CD8-positive, alpha-beta memory T cell (primary cell): ENCODE measurements at regions not wholly inside any gene's neighbourhood (a gene's known extent, or its start where the extent isn't known, plus 50 kb on each side); places are given as distances from the start of the nearest gene placed in this dataset.
"Not testable (repeated sequence)": the region's sequence is repeated elsewhere in the genome, so short reads cannot be mapped to it uniquely, and the experiment has no call there.

Experiments
- CTCF ChIA-PET: fragments of 350-600 bp; sonication (Branson Sonifier 250); formaldehyde crosslinking; loops from one replicate; lab custom pipeline; 2021; ENCODE audit warnings: antibody characterized with exemption; lab: Charles Lee
- POLR2A ChIA-PET: fragments of 350-600 bp; sonication (Branson Sonifier 250); formaldehyde crosslinking; loops from one replicate; lab custom pipeline; 2021; ENCODE audit warnings: antibody characterized with exemption; lab: Charles Lee
- DNase-seq, 5 donors: peaks; one replicate each; pipeline versions ENCODE4 v3.0.0 to v3.0.0-alpha.2; 2020 to 2022; ENCODE audit warnings: mixed read lengths in 1 of 5
- H3K27ac ChIP-seq: one replicate; pipeline ENCODE4 v1.7.0; 2013; ENCODE audit warnings: low read depth, mild to moderate bottlenecking, low read length, moderate library complexity
- H3K27me3 ChIP-seq: 2 replicates; pipeline ENCODE4 v1.7.0; 2013; ENCODE audit warnings: low read length, mild to moderate bottlenecking; ENCODE audit not compliant: insufficient read depth, poor library complexity, severe bottlenecking
- H3K36me3 ChIP-seq: 2 replicates; pipeline ENCODE4 v1.7.0; 2013; ENCODE audit warnings: mild to moderate bottlenecking, low read length, moderate library complexity; ENCODE audit not compliant: insufficient read depth
- H3K4me1 ChIP-seq: 2 replicates; pipeline ENCODE4 v1.7.0; 2013; ENCODE audit warnings: mild to moderate bottlenecking, low read length, moderate library complexity; ENCODE audit not compliant: insufficient read depth
- H3K4me3 ChIP-seq: 2 replicates; pipeline ENCODE4 v1.7.0; 2013; ENCODE audit warnings: mild to moderate bottlenecking, low read length
- H3K9me3 ChIP-seq: 2 replicates; pipeline ENCODE4 v1.7.0; 2013; ENCODE audit warnings: mild to moderate bottlenecking, low read length
- H3K27ac Mint-ChIP-seq, 8 donors: one replicate each; pipeline ENCODE4 v1.8.0; 2020 to 2021; ENCODE audit warnings: mixed read lengths in 8 of 8, mild to moderate bottlenecking in 6 of 8, inconsistent platforms in 3 of 8, moderate library complexity in 3 of 8
- H3K27me3 Mint-ChIP-seq, 2 donors: one replicate each; pipeline ENCODE4 v1.8.0; 2020 to 2021; ENCODE audit warnings: mixed read lengths in 2 of 2, mild to moderate bottlenecking in 1 of 2, moderate library complexity in 1 of 2
- H3K36me3 Mint-ChIP-seq, 3 donors: one replicate each; pipeline ENCODE4 v1.8.0; 2020 to 2021; ENCODE audit warnings: mixed read lengths in 3 of 3, inconsistent platforms in 1 of 3, mild to moderate bottlenecking in 1 of 3
- H3K4me1 Mint-ChIP-seq, 3 donors: one replicate each; pipeline ENCODE4 v1.8.0; 2020 to 2021; ENCODE audit warnings: mixed read lengths in 3 of 3, inconsistent platforms in 1 of 3, mild to moderate bottlenecking in 1 of 3
- H3K4me3 Mint-ChIP-seq, 7 donors: one replicate each; pipeline ENCODE4 v1.8.0; 2020 to 2021; ENCODE audit warnings: mixed read lengths in 7 of 7, mild to moderate bottlenecking in 6 of 7, moderate library complexity in 4 of 7, inconsistent platforms in 2 of 7
- H3K9me3 Mint-ChIP-seq, 5 donors: one replicate each; pipeline ENCODE4 v1.8.0; 2020 to 2022; ENCODE audit warnings: mixed read lengths in 5 of 5, mild to moderate bottlenecking in 3 of 5, moderate library complexity in 2 of 5, inconsistent platforms in 1 of 5

DNA sequence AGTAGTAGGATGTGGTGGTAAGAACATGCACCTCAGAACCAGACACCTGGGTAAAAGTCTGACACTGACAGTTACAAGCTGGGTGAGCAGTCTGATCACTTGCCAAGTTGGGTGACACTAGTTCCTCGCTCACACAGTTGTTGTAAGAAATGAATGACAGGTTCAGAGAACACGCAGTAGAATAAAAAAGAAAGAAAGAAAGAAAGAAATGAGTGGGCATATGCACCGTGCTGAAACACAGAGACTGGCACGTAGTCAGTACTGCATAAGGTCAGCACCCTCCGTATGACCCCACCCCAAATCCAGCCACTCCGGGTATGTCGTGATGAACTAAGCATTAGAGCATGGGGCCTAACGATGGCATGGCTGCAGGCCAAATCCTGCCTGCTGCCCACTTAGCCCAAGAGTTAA lies 90.6 kb downstream of the GLUL start:
- Mint-ChIP-seq H3K27me3 (no peaks in the 10 kb centered on the region), H3K27ac (peak overlapping the region in 6 of 8 donors; percentile 2 to 56 (median 34)), H3K9me3 (peaks cover 0 to 3% (median 0%) of the 10 kb centered on the region in 5 donors), H3K4me1 (peaks cover 4 to 9% (median 5%) of the 10 kb centered on the region in 3 donors), H3K4me3 (peak overlapping the region in 1 of 7 donors; percentile 27), H3K36me3 (no peaks in the 10 kb centered on the region)
- DNase-seq = peak in 1 of 5 donors; percentile 17
- no peaks in the 10 kb centered on the region for H3K27me3 ChIP-seq
- ChIA-PET CTCF (no interaction called here), POLR2A (no interaction called here)
- H3K4me1 ChIP-seq = peaks cover 13% of the 10 kb centered on the region
- H3K36me3 ChIP-seq = no peaks in the 10 kb centered on the region
- H3K4me3 ChIP-seq = no peak overlapping the region
- no peaks in the 10 kb centered on the region for H3K9me3 ChIP-seq
- peak overlapping the region; percentile 78 for H3K27ac ChIP-seq

DNA sequence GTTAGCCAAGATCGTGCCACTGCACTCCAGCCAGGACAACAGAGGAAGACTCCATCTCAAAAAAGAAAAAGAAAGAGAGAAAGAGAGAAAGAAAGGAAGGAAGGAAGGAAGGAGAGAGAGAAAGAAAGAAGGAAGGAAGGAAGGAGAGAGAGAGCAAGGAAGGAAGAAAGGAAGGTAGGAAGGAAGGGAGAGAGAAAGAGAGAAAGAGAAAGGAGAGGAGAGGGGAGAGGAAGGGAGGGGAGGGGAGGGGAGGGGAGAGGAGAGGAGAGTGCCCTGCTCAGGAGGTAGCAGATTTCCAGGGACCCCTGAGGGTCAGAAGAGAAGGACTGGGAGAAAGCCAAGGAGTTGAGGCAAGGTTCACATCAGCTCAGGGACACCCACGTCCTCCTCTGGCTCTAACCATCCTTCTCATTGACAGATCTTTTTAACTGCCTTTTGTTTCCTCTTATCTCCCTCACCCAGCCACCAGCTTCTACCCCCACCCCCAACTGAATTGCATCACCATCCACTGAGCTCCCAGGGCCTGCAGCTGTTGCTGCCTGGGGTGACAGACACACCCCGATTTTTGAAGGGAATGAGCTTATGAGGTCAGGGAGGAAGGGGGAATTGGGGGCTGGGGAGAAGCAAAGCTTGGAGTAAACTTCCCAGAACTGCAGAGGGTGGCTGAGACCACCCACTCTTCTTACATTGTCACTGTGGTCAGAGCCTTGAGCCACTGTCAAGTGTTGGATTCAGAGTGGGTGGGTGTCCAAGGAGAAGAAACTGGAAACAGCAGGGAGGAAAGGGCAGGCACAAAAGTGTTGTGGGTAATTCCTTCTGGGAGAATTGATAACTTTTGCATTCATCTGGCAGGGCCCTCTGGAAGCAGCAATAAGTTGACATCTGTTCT lies 91.6 kb downstream of the GLUL start:
- peaks cover 4 to 9% (median 5%) of the 10 kb centered on the region in 3 donors for H3K4me1 Mint-ChIP-seq
- ChIA-PET CTCF (no interaction called here), POLR2A (no interaction called here)
- Histone ChIP-seq H3K27ac (peak overlapping the region; percentile 78), H3K27me3 (no peaks in the 10 kb centered on the region), H3K4me1 (peaks cover 13% of the 10 kb centered on the region), H3K9me3 (no peaks in the 10 kb centered on the region), H3K4me3 (no peak overlapping the region), H3K36me3 (no peaks in the 10 kb centered on the region)
- no peaks in the 10 kb centered on the region for H3K9me3 Mint-ChIP-seq
- H3K4me3 Mint-ChIP-seq = no peak overlapping the region
- DNase-seq = no peak
- no peaks in the 10 kb centered on the region for H3K36me3 Mint-ChIP-seq
- no peaks in the 10 kb centered on the region for H3K27me3 Mint-ChIP-seq
- H3K27ac Mint-ChIP-seq = peak overlapping the region in 5 of 8 donors; percentile 38 to 97 (median 66)

DNA sequence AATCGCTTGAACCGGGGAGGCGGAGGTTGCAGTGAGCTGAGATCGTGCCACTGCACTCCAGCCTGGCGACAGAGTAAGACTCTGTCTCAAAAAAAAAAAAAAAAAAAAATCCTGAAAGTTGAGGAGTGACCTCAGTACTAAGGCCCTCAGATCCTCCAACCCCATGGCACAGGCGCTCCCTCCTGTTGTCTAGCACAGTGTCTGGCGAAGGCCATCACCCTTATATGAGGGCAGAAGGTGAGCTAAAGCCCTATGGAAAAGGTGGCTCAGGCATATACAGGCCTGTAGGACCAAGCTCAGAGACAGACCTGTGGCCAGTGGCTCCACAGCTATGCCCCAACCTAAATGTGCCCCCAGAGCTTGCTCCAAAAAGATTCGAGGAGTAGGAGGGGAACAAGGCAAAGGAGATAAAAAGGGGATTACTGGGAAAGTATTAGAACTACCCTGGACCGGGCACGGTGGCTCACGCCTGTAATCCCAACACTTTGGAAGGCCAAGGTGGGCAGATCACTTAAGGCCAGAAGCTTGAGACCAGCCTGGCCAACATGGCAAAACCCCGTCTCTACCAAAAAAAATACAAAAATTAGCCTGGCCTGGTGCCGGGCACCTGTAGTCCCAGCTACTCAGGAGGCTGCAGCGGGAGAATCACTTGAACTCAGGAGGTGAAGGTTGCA lies 92.4 kb downstream of the GLUL start:
- H3K9me3 ChIP-seq, POLR2A ChIA-PET, H3K4me3 Mint-ChIP-seq, H3K36me3 Mint-ChIP-seq, H3K36me3 ChIP-seq, H3K27me3 Mint-ChIP-seq, H3K9me3 Mint-ChIP-seq, H3K27me3 ChIP-seq, CTCF ChIA-PET, H3K4me1 Mint-ChIP-seq, H3K4me3 ChIP-seq, DNase-seq: not testable (repeated sequence)
- Histone ChIP-seq H3K4me1 (peaks cover 13% of the 10 kb centered on the region), H3K27ac (peak overlapping the region; percentile 78)
- peak overlapping the region in 3 of 8 donors; percentile 52 to 80 (median 55) for H3K27ac Mint-ChIP-seq

DNA sequence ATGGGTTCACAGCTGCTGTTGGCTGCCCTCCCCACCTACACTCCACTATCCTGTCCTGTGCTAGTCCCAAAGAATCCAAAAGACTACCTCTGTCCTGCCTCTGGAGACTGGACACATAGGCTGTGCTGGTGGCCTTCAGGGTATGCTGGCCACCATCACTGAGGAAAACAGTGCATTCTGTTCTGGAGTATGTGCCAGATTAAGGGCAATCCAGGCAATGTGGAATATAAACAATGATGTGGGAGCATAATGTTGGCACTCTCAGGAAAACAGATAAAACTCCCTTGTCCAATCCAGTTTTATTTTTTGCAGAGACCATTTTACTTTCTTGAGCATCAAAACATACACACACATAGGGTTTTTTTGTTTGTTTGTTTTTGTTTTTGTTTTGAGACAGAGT lies 94.3 kb downstream of the GLUL start:
- Mint-ChIP-seq H3K4me3 (no peak overlapping the region), H3K36me3 (no peaks in the 10 kb centered on the region), H3K27me3 (no peaks in the 10 kb centered on the region), H3K4me1 (peaks cover 4 to 9% (median 5%) of the 10 kb centered on the region in 3 donors), H3K9me3 (no peaks in the 10 kb centered on the region), H3K27ac (peak overlapping the region in 1 of 8 donors; percentile 61)
- Histone ChIP-seq H3K4me1 (peaks cover 13% of the 10 kb centered on the region), H3K27me3 (no peaks in the 10 kb centered on the region), H3K27ac (no peak overlapping the region), H3K4me3 (no peak overlapping the region), H3K9me3 (no peaks in the 10 kb centered on the region), H3K36me3 (no peaks in the 10 kb centered on the region)
- ChIA-PET POLR2A (no interaction called here), CTCF (no interaction called here)
- no peak for DNase-seq

DNA sequence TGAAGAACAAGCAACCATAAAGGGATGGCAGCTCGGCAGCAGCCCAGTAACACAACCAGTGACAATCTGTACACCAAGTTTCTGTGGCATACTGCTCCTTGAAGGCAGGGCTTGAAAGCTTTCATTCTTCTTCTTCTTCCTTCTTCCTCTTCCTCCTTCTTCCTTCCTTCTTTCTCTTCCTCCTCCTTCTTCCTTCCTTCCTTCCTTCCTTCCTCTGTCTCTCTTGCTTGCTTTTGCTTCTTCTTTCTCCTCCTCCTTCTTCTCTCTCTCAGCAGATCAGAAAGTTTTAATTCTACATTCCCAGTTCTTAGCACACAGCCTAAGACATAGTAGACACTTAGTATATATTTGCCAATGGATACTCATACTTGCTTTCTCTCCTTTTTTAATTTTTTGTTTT lies 95.9 kb downstream of the GLUL start:
- no peaks in the 10 kb centered on the region for H3K9me3 ChIP-seq
- no peaks in the 10 kb centered on the region for H3K9me3 Mint-ChIP-seq
- H3K4me1 Mint-ChIP-seq = peaks cover 3 to 11% (median 4%) of the 10 kb centered on the region in 3 donors
- H3K27me3 ChIP-seq = no peaks in the 10 kb centered on the region
- ChIA-PET POLR2A (no interaction called here), CTCF (no interaction called here)
- H3K36me3 ChIP-seq = no peaks in the 10 kb centered on the region
- no peak overlapping the region for H3K4me3 ChIP-seq
- peaks cover 0 to 1% of the 10 kb centered on the region in 2 donors for H3K27me3 Mint-ChIP-seq
- no peak overlapping the region for H3K4me3 Mint-ChIP-seq
- peaks cover 8% of the 10 kb centered on the region for H3K4me1 ChIP-seq
- no peak for DNase-seq
- peak overlapping the region in 1 of 8 donors; percentile 74 for H3K27ac Mint-ChIP-seq
- no peaks in the 10 kb centered on the region for H3K36me3 Mint-ChIP-seq
- no peak overlapping the region for H3K27ac ChIP-seq

DNA sequence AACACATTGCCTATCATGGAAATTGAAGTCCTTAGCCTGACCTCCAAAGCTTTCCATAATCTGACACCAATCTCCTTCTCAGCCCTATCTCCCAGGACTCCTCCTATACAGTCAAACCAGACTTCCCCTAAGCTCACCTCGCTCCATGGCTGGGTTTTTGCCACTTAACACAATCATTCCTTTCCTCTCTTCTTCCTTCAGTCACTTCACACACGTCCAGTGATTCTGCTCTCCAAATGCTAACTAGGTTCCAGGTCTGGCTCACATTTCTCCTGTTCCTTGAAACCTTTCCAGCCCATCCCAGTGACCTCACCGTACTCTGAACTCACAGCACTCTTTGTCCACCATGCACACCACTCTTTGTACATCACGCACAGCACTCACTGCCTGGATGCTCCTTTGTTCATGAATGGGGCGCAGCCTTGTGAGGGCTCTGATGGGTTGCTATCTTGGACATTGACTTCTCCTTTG lies 98.4 kb downstream of the GLUL start:
- peaks cover 6 to 12% (median 8%) of the 10 kb centered on the region in 3 donors for H3K4me1 Mint-ChIP-seq
- H3K27me3 Mint-ChIP-seq = peaks cover 0 to 1% of the 10 kb centered on the region in 2 donors
- no peaks in the 10 kb centered on the region for H3K36me3 Mint-ChIP-seq
- H3K9me3 ChIP-seq = no peaks in the 10 kb centered on the region
- H3K36me3 ChIP-seq = no peaks in the 10 kb centered on the region
- no peaks in the 10 kb centered on the region for H3K27me3 ChIP-seq
- H3K27ac Mint-ChIP-seq = peak overlapping the region in 1 of 8 donors; percentile 14
- no peaks in the 10 kb centered on the region for H3K4me1 ChIP-seq
- H3K9me3 Mint-ChIP-seq = no peaks in the 10 kb centered on the region
- H3K4me3 Mint-ChIP-seq = peak overlapping the region in 1 of 7 donors; percentile 14
- no peak overlapping the region for H3K4me3 ChIP-seq
- ChIA-PET CTCF (no interaction called here), POLR2A (no interaction called here)
- DNase-seq = no peak
- H3K27ac ChIP-seq = no peak overlapping the region

DNA sequence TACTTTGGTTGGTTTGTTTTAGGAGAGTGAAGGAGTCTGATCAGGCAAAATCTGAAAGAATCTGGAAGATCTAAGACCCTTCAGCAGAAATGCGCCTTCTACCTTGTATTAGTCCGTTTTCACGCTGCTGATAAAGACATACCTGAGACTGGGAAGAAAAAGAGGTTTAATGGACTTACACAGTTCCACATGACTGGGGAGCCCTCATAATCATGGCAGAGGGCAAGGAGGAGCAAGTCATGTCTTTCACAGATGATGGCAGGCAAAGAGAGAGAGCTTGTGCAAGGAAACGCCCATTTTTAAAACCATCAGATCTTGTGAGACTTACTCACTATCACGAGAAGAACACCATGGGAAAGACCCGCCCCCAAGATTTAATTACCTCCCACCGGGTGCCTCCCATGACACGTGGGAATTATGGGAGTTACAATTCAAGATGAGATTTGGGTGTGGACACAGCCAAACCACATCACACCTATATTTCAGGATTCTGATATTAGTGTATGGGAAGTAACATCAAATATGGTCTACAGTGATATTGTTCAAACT lies 99.3 kb downstream of the GLUL start:
- peaks cover 6 to 12% (median 8%) of the 10 kb centered on the region in 3 donors for H3K4me1 Mint-ChIP-seq
- Histone ChIP-seq H3K27ac (no peak overlapping the region), H3K9me3 (no peaks in the 10 kb centered on the region), H3K36me3 (no peaks in the 10 kb centered on the region), H3K27me3 (no peaks in the 10 kb centered on the region), H3K4me3 (no peak overlapping the region), H3K4me1 (no peaks in the 10 kb centered on the region)
- peaks cover 0 to 1% of the 10 kb centered on the region in 2 donors for H3K27me3 Mint-ChIP-seq
- no peak overlapping the region for H3K4me3 Mint-ChIP-seq
- no peak overlapping the region for H3K27ac Mint-ChIP-seq
- H3K9me3 Mint-ChIP-seq = no peaks in the 10 kb centered on the region
- DNase-seq = no peak
- CTCF ChIA-PET = no interaction called here
- H3K36me3 Mint-ChIP-seq = no peaks in the 10 kb centered on the region
- POLR2A ChIA-PET = no interaction called here
